ENCODE measurements at regions not wholly inside any gene's neighbourhood (a gene's known extent, or its start where the extent isn't known, plus 50 kb on each side); places are given as distances from the start of the nearest gene placed in this dataset.
"Not testable (repeated sequence)": the region's sequence is repeated elsewhere in the genome, so short reads cannot be mapped to it uniquely, and the experiment has no call there.

DNA sequence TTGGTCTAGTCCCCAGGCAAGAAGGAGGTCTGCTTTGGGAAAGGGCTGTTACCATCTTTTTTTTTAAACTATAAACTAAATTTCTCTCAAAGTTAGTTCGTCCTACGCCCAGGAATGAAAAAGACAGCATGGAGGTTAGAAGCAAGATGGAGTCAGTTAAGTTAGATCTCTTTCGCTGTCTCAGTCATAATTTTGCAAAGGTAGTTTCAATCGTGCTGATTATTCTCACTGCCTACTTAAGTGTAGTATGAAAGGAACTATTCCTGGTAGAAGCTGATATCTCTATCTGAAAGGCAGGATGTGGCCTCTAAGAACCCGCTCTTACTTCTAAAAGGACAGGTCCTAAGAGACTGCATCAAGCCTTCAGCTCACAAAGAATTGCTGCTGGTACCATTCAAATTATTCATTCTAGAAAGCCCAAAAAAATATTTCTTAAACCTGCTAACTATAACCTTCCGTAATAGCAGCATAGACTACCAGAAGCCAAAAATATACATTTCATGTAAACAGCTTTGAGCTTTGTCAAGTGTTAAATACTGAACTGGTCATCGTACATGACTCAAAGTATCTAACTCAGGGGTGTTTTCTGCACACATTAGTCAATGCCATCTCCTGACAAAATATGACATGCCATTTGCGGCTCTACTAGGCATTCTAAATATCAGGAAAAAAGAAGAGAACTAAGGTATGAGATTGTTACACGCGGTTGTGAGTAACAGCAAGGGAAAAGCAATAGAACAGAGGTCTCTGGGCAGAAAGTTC lies 96.0 kb upstream of the CCDC80 start:
- DNase-seq (ENCODE audit: low read depth), result no peak

DNA sequence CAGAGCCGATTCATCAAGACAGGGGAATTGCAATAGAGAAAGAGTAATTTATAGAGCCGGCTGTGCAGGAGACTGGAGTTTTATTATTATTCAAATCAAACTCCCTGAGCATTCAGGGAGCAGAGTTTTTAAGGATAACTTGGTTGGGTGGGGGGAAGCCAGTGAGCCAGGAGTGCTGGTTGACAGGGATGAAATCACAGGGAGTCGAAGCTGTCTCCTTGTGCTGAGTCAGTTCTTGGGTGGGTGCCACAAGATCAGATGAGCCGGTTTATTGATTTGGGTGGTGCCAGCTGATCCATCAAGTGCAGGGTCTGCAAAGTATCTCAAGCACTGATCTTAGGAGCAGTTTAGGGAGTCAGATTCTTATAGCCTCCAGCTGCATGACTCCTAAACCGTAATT lies 95.4 kb upstream of the CCDC80 start:
- DNase-seq (ENCODE audit: low read depth), result no peak

DNA sequence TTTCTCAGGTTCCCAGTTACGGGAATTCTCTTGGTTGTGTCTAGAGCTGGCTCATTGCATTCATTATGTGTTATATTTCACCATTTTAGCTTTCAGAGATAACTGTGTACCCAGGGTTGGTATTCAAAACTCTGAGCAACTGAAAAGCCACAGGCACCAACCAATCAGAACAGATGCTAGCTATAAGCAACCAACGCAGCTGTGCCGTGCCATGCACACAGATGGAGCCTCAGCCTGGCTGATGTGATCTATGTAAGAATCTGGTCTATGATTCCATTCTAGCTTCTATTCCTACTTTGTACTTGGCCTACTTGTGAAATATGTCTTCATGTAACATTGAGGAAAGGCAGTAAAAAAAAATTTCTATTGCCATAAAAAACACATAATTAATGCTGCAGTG lies 95.0 kb upstream of the CCDC80 start:
- DNase-seq (ENCODE audit: low read depth), result no peak

DNA sequence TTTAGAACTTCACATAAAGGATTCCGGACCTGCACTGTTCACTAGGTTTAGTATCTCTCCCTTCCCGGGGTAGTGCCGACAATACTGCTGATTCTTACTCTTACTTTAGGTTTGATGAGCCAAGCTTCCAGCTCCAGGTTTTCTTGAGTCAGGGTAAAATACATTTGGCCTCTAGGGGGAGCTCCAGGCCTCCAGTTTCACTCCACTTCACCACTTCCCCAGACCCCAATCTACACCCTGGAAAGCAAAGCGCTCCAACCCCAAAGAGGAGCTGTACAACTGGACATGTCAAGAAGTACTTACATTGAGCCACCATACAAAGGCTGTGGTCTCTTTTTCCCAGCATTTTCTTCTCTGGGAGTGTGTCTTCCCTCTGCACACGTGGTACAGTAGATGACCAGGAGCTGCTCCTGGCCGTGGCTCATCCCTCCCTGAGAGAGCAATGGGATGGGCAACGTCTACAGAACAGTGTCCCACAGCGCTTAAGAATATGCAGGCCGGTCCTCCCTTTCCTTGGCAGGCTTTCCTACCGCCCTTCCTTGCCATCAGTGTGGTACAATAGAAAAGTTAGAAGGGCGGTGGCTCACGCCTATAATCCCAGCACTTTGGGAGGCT lies 93.9 kb upstream of the CCDC80 start:
- DNase-seq (ENCODE audit: low read depth), result peak; percentile 69

DNA sequence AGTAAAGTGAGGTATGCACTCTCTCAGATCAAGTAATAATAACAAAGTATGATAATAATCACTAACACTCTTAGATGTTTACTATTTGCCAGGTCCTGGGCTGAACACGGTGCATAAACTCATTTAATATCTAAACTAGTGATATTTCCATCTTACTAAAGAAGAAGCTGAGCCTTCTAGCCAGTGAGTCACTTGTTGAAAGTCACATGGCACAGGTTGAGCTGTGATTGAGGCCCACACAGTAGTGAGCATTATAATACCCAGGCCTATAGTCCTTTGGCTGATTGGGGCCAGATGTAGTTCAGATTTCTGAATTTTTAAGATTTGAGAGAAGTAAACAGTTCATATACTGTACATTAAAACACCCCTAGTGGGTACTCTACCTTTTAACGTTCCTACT lies 93.2 kb upstream of the CCDC80 start:
- no peak for DNase-seq (ENCODE audit: low read depth)

DNA sequence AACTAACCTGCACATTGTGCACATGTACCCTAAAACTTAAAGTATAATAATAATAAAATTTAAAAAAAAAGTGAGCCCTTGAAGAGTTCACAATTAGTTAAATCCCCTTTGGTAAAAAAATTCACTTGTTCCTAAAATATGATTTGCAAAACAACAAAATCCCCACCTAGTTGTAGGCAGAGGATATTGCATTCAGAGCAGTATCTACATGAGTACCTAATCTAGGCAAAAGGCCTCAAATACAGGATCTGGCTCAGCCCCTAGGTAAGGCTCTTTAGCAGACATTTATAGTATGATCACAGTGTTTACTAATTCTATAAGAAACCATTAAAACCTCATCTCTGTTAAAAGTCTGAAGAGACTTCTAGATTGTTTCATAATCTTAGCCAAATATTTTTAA lies 89.3 kb upstream of the CCDC80 start:
- DNase-seq (ENCODE audit: low read depth), result no peak

DNA sequence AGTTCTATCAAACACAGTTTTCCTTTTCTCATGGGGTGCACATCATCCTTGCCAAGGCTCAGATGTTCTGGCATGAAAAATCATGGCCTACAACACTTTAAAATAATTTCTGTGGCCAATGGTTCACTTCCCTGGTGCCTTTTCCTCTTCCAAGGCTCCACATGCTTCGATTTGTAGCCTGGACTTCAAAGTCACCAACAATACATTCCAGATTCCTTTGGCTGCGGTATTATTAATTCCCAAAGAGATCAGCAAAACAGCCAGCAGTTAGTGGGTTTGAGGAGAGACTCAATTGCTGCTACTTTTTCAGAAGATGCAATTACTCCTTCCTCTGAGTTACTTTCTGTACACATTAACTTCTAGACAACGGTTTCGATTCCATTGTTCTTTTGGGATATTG lies 80.3 kb upstream of the CCDC80 start:
- no peak for DNase-seq (ENCODE audit: low read depth)

DNA sequence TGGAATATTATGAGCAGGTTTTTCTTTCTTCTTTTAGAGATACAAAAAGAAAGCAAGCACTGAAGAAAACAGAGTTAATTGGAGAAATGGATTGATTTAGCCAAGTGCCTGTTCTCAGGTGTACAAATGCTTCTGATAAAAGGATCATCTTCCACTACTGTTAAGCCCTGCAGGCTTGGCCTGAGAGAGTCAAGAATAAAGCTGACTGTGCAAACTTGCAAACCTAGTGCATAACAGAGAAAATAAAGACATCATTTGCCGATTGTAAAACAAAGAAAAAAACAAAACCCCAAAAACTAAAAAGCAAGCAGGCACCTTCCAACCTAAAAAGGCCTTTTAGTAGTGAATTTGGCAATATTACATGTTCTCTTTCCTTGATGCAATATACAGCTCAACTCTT lies 78.0 kb upstream of the CCDC80 start:
- no peak for DNase-seq (ENCODE audit: low read depth)

DNA sequence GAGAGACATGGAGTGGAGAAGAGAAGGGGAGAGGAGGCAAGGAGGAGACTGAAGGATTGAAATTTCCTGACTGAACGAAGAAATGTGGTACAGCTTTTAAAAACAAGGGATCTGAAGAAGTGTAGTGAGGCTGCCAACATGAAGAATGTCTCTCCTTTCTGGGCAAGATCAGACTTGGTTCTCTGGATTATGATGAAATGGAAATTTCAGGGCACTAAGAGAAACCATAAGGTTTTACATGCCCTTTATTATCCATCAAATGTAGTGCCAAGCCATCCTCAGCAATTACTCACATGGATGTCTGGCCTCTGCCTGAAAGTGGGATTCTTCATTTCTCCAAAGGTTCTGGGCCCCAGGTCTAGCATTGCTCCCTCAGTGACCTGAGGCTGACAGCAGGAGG lies 77.6 kb upstream of the CCDC80 start:
- DNase-seq (ENCODE audit: low read depth), result no peak

DNA sequence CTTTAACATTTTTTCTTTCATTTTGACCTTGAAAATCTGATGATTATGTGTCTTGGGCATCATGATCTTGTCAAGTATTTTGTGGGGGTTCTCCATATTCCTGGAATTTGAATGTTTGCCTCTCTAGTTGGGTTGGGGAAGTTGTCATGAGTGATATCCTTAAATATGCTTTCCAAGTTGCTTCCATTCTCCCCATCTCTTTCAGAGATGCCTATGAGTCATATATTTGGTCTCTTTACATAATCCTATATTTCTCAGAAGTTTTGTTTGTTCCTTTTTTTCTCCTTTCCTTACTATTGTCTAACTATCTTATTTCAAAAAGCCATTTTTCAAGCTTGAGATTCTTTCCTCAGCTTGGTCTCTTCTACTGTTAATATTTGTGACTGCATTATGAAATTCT lies 69.0 kb upstream of the CCDC80 start:
- no peak for DNase-seq (ENCODE audit: low read depth)

DNA sequence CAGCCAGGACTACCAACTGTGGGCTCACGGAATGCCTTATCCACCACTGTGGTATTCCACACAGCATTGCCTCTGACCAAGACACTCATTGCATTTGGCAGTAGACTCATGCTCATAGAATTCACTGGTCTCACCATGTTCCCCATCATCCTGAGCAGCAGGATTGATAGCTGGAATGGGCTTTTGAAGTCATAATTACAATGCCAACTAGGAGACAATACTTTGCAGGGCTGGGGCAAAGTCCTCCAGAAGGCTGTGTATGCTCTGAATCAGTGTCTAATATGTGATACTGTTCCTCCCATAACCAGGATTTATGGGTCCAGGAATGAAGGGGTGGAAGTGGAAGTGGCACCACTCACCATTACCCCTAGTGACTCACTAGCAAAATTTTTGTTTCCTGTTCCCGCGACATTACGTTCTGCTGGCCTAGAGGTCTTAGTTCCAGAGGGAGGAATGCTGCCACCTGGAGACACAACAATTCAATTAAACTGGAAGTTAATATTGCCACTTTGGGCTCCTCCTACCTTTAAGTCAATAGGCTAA lies 58.6 kb upstream of the CCDC80 start:
- no peak for DNase-seq (ENCODE audit: low read depth)

DNA sequence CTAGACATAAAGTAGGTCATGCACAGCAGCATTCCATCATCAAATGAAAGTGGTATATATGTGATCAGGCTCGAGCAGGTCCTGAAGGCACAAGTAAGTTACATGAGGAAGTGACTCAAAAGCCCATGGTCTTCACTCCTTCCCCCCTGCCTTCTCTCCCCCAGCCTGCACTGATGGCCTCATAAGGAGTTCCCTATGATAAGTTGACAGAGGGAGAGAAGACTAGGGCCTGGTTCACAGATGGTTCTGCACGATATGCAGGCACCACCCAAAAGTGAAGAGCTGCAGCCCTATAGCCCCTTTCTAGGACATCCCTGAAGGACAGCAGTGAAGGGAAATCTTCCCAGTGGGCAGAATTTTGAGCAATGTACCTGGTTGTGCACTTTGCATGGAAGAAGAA lies 57.5 kb upstream of the CCDC80 start:
- not testable (repeated sequence) for DNase-seq (ENCODE audit: low read depth)

DNA sequence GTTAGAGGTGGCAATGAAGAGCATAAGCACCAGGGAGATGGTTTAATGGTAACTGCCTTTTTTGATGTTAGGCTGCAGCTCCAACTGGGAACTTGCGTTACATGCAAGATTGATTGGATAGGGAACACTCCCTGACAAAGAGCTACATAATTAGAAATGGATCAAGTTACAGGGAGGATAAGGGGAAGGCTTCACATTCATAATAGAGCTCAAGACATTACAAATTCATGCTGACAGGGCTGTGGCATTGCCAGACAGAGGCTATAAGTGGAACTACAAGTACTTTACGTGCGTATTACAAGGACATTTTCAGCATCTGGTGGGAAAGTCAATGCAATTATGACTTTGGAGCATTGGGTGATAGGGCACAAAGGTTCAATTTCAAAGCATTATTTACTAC lies 55.3 kb upstream of the CCDC80 start:
- not testable (repeated sequence) for DNase-seq (ENCODE audit: low read depth)

DNA sequence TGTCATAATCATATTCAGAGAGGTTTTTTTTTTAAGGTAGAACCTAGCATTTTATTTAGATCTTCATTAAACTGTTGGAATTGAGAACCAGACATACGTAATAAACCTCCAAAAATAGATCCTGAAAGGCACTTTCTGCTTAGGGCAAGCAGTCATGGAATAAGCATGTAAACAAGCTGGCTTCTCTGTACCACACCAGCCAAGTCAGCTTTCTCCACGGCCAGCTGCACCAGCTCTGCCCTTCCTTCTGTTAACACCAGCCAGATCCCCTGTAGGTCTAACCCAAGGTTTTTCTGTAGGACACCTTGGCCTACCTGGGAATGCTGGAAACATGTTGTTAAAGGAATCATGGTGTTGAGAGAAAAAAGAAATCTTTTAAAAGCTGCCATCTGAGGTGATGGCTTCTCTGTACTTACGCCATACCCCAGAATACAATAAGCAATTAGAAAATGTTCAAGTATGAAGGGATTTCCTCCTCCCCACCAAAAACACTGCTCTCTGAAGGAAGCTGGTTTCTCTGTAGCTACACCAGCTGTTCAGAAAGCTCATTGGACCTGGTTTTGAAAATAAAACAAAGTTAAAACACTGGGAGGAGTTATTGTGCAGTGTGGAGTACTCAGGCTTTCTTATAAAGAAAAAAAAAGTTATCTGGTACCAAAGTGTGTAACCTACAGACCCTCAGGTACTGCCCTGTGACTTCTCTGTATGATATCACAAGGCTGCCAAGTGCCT lies 54.6 kb upstream of the CCDC80 start:
- DNase-seq (ENCODE audit: low read depth), result not testable (repeated sequence)

DNA sequence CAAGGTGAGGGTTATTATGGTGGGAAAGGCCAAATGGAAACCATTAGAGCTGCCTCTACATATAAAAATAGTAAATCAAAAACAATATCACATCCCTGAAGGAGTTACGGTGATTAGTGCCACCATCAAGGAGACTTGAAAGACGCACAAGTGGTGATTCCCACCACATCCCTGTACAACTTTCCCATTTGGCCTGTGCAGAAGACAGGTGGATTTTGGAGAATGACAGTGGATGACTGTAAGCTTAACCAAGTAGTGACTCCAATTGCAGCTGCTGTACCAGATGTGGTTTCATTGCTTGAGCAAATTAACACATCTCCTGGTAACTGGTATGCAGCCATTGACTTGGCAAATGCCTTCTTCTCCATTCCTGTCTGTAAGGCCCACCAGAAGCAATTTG lies 54.0 kb upstream of the CCDC80 start:
- not testable (repeated sequence) for DNase-seq (ENCODE audit: low read depth)

DNA sequence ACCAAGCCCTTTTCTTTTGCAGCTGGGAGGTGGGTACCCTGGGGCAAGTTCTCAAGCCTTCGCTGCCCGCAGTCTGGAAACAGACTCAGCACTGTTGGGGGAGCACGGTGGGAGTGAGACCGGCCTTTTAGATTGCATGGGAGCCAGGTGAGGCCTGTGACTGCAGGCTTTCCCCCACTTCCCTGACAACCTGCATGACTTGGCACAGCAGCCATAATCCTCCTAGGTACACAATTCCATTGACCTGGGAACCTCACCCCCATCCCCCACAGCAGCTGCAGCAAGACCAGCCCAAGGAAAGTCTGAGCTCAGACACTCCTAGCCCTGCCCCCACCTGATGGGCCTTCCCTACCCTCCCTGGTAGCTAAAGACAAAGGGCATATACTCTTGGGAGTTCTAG lies 52.2 kb upstream of the CCDC80 start:
- no peak for DNase-seq (ENCODE audit: low read depth)
